ENCODE measurements at regions not wholly inside any gene's neighbourhood (a gene's known extent, or its start where the extent isn't known, plus 50 kb on each side); places are given as distances from the start of the nearest gene placed in this dataset.

- no peak for DNase-seq
These were observed 222.2 kb downstream of the MYCN start for GRCh38 chr2:16162491-16163040.

DNA sequence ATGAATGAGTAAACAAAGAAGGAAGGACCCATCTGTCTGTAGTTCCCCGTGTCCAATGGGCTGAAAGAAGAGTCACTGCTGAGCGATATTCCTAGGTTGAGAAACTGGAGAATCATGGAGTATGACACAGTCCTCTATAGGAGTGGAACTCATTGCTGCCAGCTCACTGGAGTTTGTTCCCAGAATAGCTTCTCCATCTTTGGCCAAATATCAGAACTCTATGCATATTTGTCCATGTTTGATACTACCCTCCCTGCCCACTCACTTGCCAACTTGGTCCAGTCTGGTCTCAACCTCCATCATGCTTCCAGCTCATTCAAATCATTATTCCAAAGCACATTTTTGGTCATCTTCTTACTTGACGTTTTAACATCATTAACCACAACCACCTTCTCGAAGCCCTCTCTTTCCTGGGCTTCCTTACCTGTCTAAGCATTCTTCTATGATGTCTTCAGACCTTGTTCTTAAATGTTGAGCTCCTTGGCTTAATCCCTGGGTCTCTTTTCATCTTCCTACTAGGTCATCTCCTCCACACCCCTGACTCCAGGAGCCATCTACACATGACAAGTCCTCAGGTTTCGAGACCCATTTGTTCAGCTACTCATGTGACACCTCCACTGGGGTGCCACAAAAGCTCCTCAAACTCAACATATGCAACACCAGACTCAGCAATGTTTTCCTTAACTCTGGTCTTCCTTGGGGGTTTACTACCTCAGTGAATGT, 221.6 kb downstream of the MYCN start:
- DNase-seq: no peak

DNA sequence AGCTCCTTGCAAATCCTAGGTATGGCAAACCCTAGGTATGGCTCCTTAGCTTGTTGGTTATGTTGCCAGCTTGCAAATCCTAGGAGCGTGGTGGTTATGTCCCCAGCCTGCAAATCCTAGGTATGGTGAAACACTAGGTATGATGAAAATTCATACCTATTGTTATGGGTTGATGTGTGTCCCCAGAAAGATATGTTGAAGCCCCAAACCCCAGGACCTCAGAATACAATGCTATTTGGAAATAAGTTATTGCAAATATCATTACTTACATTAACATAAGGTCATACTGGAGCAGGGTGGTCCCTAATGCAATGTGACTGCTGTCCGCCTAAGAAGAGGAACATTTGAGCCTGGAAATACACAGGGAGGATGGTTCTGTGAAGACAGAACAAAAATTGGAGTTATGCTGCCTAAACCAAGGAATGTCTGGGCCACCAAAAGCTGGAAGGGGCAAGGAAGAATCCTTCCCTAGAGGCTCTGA, 220.8 kb downstream of the MYCN start:
- no peak for DNase-seq

- no peak for DNase-seq
These were observed 220.1 kb downstream of the MYCN start for GRCh38 chr2:16160281-16161084.

- DNase-seq: no peak
These were observed 216.1 kb downstream of the MYCN start for GRCh38 chr2:16156411-16156810.

DNA sequence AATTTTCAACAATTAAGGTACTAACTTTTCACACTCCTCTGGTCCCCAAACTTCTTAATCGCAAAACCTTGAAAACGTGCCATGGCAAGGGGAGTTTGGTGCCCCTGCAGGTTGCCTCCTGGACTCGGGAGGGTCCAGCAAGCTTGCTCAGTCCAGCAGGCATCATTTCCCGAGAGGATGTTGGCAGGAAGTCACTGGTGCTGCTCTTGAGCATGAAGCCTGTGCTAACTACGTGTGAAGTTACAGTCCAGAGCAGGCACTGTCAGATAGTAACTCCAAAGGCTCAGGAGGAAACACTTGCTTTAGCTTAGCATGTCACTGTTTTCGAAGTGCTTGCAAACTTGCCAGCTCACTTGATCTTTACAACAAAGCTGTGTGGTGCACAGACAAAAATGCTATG, 215.4 kb downstream of the MYCN start:
- no peak for DNase-seq

DNA sequence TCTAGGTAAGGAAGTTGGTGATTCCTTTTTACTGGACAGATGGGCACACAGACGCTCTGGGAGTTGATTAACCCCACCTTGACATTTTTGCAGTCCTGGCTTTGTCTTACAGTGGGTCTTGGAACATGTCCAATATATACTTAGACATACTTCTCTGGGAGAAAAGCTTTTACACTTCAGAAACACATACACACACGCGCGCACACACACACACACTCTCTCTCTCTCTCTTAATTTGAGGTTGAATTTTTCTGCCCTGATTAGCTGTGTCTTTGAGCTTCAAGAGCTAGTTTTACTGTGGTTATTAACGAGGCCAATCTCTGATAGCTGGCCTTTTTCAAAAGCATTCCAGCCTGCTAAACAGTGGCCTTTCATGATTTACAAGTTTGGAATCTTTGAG, 215.0 kb downstream of the MYCN start:
- DNase-seq: no peak

DNA sequence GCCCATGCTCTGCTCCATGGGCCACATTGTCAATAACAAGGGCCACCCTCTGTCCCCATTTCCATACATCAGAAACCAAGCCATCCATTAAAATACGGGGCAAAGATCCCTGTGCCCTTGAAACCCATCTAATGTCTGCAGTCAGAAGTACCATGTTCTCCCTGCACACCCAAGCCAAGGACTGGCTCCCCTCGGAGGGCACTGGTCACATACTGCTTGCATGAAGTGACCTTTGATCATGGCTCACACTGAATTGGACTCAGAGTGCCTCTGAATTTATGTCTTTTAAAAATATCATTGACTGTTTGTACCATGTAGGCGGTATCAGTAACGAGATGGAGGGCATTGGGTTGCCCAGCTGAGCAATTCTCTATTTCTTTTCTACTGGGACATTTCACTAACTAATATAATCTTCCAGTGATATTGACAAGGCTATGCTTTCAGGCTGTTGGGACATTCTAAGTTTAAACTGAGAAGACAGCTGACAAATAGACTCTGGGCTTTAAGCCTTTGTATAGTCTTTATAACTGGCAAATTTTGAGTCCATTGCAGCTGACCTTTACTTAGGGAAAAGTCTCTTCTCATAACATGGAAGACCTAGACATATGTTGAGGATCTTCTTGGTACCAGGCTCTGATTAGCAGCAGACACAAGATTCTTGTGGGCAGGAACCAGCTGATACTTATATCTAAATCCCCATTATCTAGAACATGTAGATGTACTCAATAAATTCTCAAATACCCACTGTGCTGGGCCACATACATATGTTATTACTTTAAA, 214.3 kb downstream of the MYCN start:
- DNase-seq: no peak

GRCh38 chr2:16154061-16154460, 213.7 kb downstream of the MYCN start:
- no peak for DNase-seq

DNA sequence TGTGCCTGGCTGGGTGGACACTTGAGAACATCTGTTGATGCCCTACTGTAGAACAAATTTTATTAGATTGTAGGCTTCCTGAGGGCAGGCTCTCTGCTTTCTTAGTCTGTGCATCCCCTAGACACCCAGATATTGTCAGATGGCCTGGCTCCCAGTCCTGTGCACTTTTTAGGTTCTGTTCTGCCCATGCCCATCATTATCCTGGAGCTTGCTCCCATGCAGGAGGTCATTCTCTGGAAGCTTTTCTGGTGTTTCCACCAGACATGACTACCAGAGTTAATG, 213.3 kb downstream of the MYCN start:
- DNase-seq: no peak

DNA sequence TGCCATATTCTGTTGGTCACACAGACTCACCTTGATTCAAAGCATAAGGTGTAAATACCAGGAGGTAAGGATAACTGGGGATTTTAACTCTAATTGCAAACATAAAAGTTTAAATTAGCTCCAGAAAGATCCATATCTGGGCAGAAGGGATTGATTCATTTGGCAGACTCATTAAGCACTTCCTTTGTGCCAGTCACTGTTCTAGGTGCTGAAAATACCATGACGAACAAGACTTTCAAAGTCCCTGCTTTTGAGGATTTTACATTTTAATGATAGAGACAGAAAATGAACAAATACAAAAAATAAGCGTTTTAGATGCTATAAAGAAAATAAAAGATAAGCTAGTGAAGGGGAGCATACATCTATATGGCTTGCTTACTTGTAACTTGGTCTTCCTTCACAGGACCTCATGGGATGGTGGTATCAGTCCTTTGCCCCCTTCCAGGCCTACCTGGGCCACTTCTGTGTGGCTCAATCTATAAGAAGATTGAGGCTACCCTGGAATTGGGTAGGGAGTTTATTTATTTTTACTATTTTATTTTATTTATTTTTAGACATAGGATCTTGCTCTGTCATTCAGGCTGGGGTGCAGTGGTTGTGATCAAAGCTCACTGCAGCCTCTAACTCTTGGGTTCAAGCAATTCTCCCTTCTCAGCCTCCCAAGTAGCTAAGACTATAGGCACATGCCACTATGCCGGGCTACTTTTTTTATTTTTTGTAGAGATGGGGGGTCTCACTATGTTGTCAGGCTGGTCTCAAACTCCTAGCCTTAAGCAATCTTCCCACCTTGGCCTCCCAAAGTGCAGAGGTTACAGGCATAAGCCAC, 212.8 kb downstream of the MYCN start:
- no peak for DNase-seq

GRCh38 chr2:16152071-16152927, 211.9 kb downstream of the MYCN start:
- no peak for DNase-seq

DNA sequence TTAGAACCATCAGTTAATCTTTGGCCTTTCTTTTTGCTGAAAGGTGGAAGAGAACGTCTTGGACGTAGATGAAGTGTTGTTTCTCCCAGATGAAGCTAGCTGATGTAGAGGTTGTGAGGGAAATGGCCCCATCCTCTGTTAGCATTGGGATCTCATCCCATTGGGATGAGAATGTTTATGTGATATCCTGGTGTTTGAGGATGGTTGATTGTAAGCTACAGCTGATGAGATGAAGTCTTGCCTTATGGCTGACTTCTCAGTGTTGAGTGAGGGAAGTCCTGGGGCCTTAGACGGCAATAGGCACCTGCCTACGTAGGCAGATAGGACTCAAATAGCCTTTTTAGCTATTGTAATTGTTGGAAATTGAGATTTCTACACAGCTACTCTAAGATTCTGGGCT, 211.3 kb downstream of the MYCN start:
- no peak for DNase-seq

GRCh38 chr2:16151281-16151570, 210.9 kb downstream of the MYCN start:
- no peak for DNase-seq

DNA sequence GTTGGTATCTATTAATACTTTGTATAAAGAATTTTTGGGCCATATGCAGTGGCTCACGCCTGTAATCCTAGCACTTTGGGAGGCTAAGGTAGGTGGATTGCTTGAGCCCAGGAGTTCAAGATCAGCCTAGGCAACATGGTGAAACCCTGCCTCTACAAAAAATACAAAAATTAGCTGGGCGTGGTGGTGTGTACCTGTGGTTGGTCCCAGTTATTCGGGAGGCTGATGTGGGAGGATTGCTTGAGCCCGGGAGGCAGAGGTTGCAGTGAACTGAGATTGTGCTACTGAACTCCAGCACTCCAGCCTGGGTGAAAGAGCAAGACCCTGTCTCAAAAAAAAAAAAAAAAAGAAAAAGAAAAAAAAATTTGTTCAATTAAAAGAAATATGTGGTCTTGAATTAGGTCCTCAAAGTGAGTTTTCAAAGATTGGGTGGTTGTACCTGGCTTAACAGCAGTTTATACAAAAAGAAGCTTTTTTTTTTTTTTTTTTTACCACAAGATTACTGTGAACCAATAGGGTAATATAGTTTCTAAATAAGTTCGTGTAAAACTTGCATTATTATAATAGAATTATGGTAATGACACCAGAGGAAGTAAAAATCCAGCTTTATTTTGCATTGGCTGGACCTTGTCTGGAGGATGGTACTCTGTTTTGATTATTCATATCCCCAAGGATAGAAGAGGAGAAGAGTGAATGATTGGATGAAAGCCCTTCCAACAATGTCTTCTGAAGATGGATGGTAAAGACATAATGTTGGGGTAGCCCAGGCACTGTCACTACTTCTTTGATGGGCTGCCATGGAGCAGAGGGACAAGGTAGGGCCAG, 210.3 kb downstream of the MYCN start:
- DNase-seq: no peak

DNA sequence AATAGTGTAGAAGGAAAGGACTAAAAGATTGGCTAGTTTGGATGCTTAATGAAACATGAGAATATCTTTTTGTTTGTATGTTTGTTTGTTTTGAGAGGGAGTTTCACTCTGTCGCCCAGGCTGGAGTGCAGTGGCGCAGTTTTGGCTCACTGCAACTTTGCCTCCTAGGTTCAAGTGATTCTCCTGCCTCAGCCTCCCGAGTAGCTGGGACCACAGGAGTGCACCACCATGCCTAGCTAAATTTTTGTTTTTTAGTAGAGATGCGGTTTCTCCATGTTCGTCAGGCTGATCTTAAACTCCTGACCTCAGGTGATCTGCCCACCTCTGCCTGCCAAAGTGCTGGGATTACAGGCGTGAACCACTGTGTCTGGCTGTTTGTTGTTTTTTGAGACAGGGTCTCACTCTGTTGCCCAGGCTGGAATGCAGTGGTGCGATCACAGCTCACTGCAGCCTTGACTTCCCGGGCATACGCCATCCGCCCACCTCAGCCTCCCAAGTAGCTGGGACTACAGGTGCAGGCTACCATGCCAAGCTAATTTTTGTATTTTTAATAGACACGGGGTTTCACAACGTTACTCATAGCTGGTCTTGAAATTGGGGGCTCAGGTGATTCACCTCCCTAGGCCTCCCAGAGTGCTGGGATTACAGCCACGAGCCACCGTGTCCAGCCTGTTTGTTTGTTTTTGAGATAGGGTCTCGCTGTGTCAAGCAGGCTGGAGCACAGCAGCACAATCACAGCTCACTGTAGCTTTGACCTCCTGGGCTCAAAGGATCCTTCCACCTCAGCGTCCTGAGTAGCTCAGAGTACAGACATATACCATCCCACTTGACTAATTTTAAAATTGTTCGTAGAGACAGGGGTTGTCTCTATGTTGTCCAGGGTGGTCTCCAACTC, 209.2 kb downstream of the MYCN start:
- DNase-seq: no peak

DNA sequence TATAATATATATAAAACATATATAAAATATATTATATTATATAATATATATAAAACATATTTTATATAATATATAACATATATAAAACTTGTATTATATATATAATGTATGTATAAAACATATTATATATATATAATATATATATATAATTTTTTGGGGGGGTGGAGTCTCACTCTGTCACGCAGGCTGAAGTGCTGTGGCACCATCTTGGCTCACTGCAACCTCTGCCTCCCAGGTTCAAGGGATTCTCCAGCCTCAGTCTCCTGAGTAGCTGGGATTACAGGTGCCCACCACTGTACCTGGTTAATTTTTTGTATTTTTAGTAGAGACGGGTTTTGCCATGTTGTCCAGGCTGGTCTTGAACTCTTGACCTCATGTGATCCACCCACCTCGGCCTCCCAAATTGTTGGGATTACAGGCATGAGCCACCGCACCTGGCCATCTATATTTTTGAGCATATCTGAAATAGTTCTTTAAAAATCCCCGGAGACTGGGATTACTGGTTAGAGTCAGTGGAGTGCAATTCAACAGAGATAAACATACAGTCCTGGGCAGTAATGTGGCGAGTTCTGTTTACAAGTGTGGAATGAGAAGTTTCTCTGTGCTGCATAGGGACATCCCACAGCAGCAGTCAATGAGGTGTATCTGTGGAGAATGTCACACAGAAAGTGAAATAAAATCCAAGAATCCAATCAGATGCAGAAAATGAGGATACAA, 208.4 kb downstream of the MYCN start:
- DNase-seq: no peak

DNA sequence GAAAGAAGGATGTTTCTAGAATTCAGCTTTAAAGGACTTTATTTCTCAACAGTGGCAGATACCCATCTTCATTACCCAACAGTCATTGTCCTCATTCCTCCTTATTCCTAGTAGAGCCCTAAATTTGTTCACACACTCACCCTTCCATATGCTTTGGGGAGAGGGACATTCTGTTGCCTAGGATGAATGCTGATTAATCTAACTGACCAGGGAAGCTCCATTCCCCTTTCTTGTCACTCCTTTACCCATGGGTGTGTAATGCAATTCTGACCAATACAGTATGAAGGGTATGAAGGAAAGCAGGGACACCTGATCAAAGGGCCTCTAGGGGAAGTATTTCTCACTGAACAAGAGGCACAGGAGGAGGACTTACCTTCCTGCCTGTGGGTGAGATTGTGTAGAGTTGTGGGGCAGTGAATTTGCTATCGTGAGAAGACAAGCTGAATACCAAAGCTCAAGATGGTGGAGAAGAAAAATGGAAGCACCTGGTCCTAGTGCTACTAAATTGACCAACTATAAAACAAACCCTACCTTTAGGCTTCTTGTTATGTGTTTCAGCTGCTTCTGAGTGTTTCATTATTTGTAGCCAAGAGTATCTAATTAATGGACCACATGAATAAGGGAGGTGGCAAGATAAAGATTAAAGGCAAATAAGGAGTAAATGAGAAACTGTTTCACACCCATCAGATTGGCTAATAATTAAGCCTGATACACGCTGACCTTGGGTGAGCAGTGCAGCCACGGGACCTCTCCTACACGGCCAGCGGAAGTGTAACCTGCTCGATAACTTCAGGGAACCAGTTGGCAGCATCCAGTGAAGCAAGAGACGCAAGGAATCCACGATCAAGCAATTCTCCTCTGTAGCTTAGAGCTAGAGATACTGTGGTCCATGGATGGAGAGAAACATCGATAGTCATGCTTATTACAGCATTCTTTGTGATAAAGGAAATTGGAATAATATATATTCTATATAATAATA, 202.3 kb downstream of the MYCN start:
- no peak for DNase-seq
